ENCODE measurements at regions not wholly inside any gene's neighbourhood (a gene's known extent, or its start where the extent isn't known, plus 50 kb on each side); places are given as distances from the start of the nearest gene placed in this dataset.
"Not testable (repeated sequence)": the region's sequence is repeated elsewhere in the genome, so short reads cannot be mapped to it uniquely, and the experiment has no call there.

- H3K9me3 ChIP-seq, result no peaks in the 10 kb centered on the region
- TF ChIP-seq EP300 (IDR thresholded peaks at IDR 0.05), result no peak
- TF ChIP-seq POLR2A (IDR thresholded peaks at IDR 0.05), result no peak
- TF ChIP-seq CTCF (IDR thresholded peaks at IDR 0.05), result no peak
- DNase-seq, result no peak
- H3K4me1 ChIP-seq (ENCODE audit: insufficient read depth), result no peaks in the 10 kb centered on the region
- WGBS, 3 donors, result 28 to 48% (median 44%) methylated on average over 2 of the region's 2 CpGs
- no peak overlapping the region for H3K27ac ChIP-seq
- no peak overlapping the region for H3K4me3 ChIP-seq
- H3K36me3 ChIP-seq, result no peaks in the 10 kb centered on the region
- no peaks in the 10 kb centered on the region for H3K27me3 ChIP-seq
- intact Hi-C loops (cut with DNase I), result no loop called here
These were observed 1157.4 kb downstream of the RPIA start for GRCh38 chr2:89848763-89849368.

GRCh38 chr2:89849731-89850130 is 1158.3 kb downstream of the RPIA start:
- Histone ChIP-seq H3K4me3 (no peak overlapping the region), H3K9me3 (no peaks in the 10 kb centered on the region), H3K36me3 (no peaks in the 10 kb centered on the region), H3K27ac (no peak overlapping the region), H3K27me3 (no peaks in the 10 kb centered on the region), H3K4me1 (ENCODE audit: insufficient read depth) (no peaks in the 10 kb centered on the region)
- 53 to 65% (median 62%) methylated on average over 3 of the region's 3 CpGs for WGBS, 3 donors
- DNase-seq, result no peak
- no peak for TF ChIP-seq CTCF (IDR thresholded peaks at IDR 0.05)
- no peak for TF ChIP-seq EP300 (IDR thresholded peaks at IDR 0.05)
- TF ChIP-seq POLR2A (IDR thresholded peaks at IDR 0.05), result no peak
- intact Hi-C loops (cut with DNase I), result no loop called here

GRCh38 chr2:89850481-89850880 is 1159.0 kb downstream of the RPIA start:
- H3K9me3 ChIP-seq, result no peaks in the 10 kb centered on the region
- 61 to 64% (median 63%) methylated on average over 3 of the region's 3 CpGs for WGBS, 3 donors
- H3K4me1 ChIP-seq (ENCODE audit: insufficient read depth), result no peaks in the 10 kb centered on the region
- H3K4me3 ChIP-seq, result no peak overlapping the region
- H3K27ac ChIP-seq, result no peak overlapping the region
- intact Hi-C loops (cut with DNase I), result no loop called here
- TF ChIP-seq EP300 (IDR thresholded peaks at IDR 0.05) (no peak), POLR2A (IDR thresholded peaks at IDR 0.05) (no peak)
- H3K36me3 ChIP-seq, result no peaks in the 10 kb centered on the region
- no peaks in the 10 kb centered on the region for H3K27me3 ChIP-seq
- no peak for DNase-seq

- DNase-seq, result no peak
- Histone ChIP-seq H3K27ac (no peak overlapping the region), H3K36me3 (no peaks in the 10 kb centered on the region), H3K9me3 (no peaks in the 10 kb centered on the region), H3K4me1 (ENCODE audit: insufficient read depth) (no peaks in the 10 kb centered on the region), H3K27me3 (no peaks in the 10 kb centered on the region), H3K4me3 (no peak overlapping the region)
- TF ChIP-seq EP300 (IDR thresholded peaks at IDR 0.05) (no peak), POLR2A (IDR thresholded peaks at IDR 0.05) (no peak)
- intact Hi-C loops (cut with DNase I), result no loop called here
- WGBS, 3 donors, result 68 to 78% (median 73%) methylated on average over 4 of the region's 4 CpGs
These were observed 1159.6 kb downstream of the RPIA start for GRCh38 chr2:89850881-89851582.

GRCh38 chr2:89851583-89851905 is 1160.1 kb downstream of the RPIA start:
- Histone ChIP-seq H3K4me1 (ENCODE audit: insufficient read depth) (no peaks in the 10 kb centered on the region), H3K27me3 (no peaks in the 10 kb centered on the region), H3K4me3 (no peak overlapping the region), H3K36me3 (no peaks in the 10 kb centered on the region), H3K27ac (no peak overlapping the region), H3K9me3 (no peaks in the 10 kb centered on the region)
- intact Hi-C loops (cut with DNase I), result no loop called here
- no peak for DNase-seq
- WGBS, 3 donors, result 68 to 85% (median 76%) methylated on average over 1 of the region's 1 CpG
- TF ChIP-seq EP300 (IDR thresholded peaks at IDR 0.05), result no peak
- no peak for TF ChIP-seq CTCF (IDR thresholded peaks at IDR 0.05)
- TF ChIP-seq POLR2A (IDR thresholded peaks at IDR 0.05), result no peak

- H3K36me3 ChIP-seq; intact Hi-C loops (cut with DNase I); H3K4me3 ChIP-seq; H3K27me3 ChIP-seq; DNase-seq; H3K9me3 ChIP-seq; H3K4me1 ChIP-seq (ENCODE audit: insufficient read depth); H3K27ac ChIP-seq: not testable (repeated sequence)
- no CpG with 5 or more reads among the region's 1 CpG for WGBS, 3 donors
These were observed 1162.0 kb downstream of the RPIA start for GRCh38 chr2:89853427-89853826.

- H3K36me3 ChIP-seq; H3K4me1 ChIP-seq (ENCODE audit: insufficient read depth); intact Hi-C loops (cut with DNase I); H3K4me3 ChIP-seq; DNase-seq; H3K27me3 ChIP-seq; H3K9me3 ChIP-seq; H3K27ac ChIP-seq: not testable (repeated sequence)
- 33% methylated on average over 1 of the region's 2 CpGs; no CpG with 5 or more reads in 2 of the 3 donors for WGBS, 3 donors
These were observed 1164.3 kb downstream of the RPIA start for GRCh38 chr2:89855752-89856151.

GRCh38 chr2:89856305-89856704 is 1164.8 kb downstream of the RPIA start:
- not testable (repeated sequence) for H3K9me3 ChIP-seq

GRCh38 chr2:89862164-89862563 is 1170.7 kb downstream of the RPIA start:
- intact Hi-C loops (cut with DNase I); H3K27ac ChIP-seq; H3K27me3 ChIP-seq; DNase-seq; H3K36me3 ChIP-seq; H3K4me1 ChIP-seq (ENCODE audit: insufficient read depth); H3K9me3 ChIP-seq; H3K4me3 ChIP-seq: not testable (repeated sequence)
- 50% methylated on average over 1 of the region's 5 CpGs; no CpG with 5 or more reads in 2 of the 3 donors for WGBS, 3 donors

More at GRCh38 chr2:89856305-89856704, 1164.8 kb downstream of the RPIA start:
- H3K27ac ChIP-seq; H3K27me3 ChIP-seq; DNase-seq; H3K36me3 ChIP-seq; H3K4me1 ChIP-seq (ENCODE audit: insufficient read depth); intact Hi-C loops (cut with DNase I); H3K4me3 ChIP-seq: not testable (repeated sequence)
- 0 to 14% (median 0%) methylated on average over 1 of the region's 7 CpGs for WGBS, 3 donors
